Coronary artery (tissue), 2 donors: ENCODE measurements at regions not wholly inside any gene's neighbourhood (a gene's known extent, or its start where the extent isn't known, plus 50 kb on each side); places are given as distances from the start of the nearest gene placed in this dataset.

ENCODE experiments used
- DNase-seq: peaks from one replicate; pipeline ENCODE4 v3.0.0-alpha.2; 2017; ENCODE audit warnings: low spot score
- H3K27ac ChIP-seq, 2 donors: fragments of 200-600 bp; sonication (generic); one replicate each; pipeline ENCODE4 v1.5.1; 2016 to 2019
- H3K4me3 ChIP-seq: fragments of 200-600 bp; sonication (generic); 2 replicates; pipeline ENCODE4 v1.5.1; 2016; ENCODE audit warnings: mild to moderate bottlenecking, moderate library complexity
- CTCF ChIP-seq: fragments of 200-600 bp; sonication (generic); IDR thresholded peaks from one replicate; pipeline ENCODE4 v1.5.1; 2019; ENCODE audit warnings: antibody characterized with exemption

GRCh38 chr3:76965122-76965725 is 74.7 kb upstream of the ROBO2 start:
- DNase-seq: no peak
- TF ChIP-seq CTCF: no peak
- H3K4me3 ChIP-seq: no peak overlapping the region

GRCh38 chr3:76969471-76969870 is 70.4 kb upstream of the ROBO2 start:
- DNase-seq: no peak
- no peak overlapping the region for H3K27ac ChIP-seq
- TF ChIP-seq CTCF: no peak
- no peak overlapping the region for H3K4me3 ChIP-seq

More at GRCh38 chr3:76965122-76965725, 74.7 kb upstream of the ROBO2 start:
- no peak overlapping the region for H3K27ac ChIP-seq

GRCh38 chr3:76969996-76970615 is 69.8 kb upstream of the ROBO2 start:
- no peak for DNase-seq
- no peak overlapping the region for H3K4me3 ChIP-seq
- no peak overlapping the region for H3K27ac ChIP-seq
- TF ChIP-seq CTCF: no peak

GRCh38 chr3:76972624-76973296 is 67.1 kb upstream of the ROBO2 start:
- no peak overlapping the region for H3K27ac ChIP-seq
- H3K4me3 ChIP-seq: no peak overlapping the region
- TF ChIP-seq CTCF: no peak
- DNase-seq: no peak

- TF ChIP-seq CTCF: no peak
- Histone ChIP-seq H3K4me3 (no peak overlapping the region), H3K27ac (no peak overlapping the region)
- DNase-seq: no peak
These were observed 62.9 kb upstream of the ROBO2 start for GRCh38 chr3:76976996-76977395.

- H3K4me3 ChIP-seq: no peak overlapping the region
- no peak for DNase-seq
- no peak for TF ChIP-seq CTCF
- H3K27ac ChIP-seq: no peak overlapping the region
These were observed 54.3 kb upstream of the ROBO2 start for GRCh38 chr3:76985645-76986044.
